Body of pancreas (tissue), 4 donors: ENCODE measurements at regions not wholly inside any gene's neighbourhood (a gene's known extent, or its start where the extent isn't known, plus 50 kb on each side); places are given as distances from the start of the nearest gene placed in this dataset.

Experiments used
- ATAC-seq: fragments of 150-250 bp; one replicate; pipeline ENCODE4 v1.9.1; 2016
- DNase-seq, 4 donors: peaks; one replicate each; pipeline ENCODE4 v3.0.0-alpha.2; 2019
- H3K27ac ChIP-seq, 4 donors: fragments of 200-600 bp; sonication (generic); 1 replicate in 3 of 4; 2 replicates in 1 of 4; pipeline versions ENCODE4 v1.5.1 to v1.6.1; 2016 to 2019; ENCODE audit warnings: mild to moderate bottlenecking in 1 of 4, mixed read lengths in 1 of 4, moderate library complexity in 1 of 4
- H3K27me3 ChIP-seq, 2 donors: fragments of 200-600 bp; sonication (generic); one replicate each; pipeline ENCODE4 v1.6.0; 2016; ENCODE audit warnings: mild to moderate bottlenecking in 1 of 2
- H3K36me3 ChIP-seq, 2 donors: fragments of 200-600 bp; sonication (generic); replicated peaks in 1 of 2; 2 replicates each; pipeline ENCODE4 v1.5.1; 2016; ENCODE audit warnings: low read depth in 2 of 2; ENCODE audit not compliant: insufficient read depth in 1 of 2
- H3K4me1 ChIP-seq: fragments of 200-600 bp; sonication (generic); one replicate; pipeline ENCODE4 v1.6.0; 2016
- H3K4me3 ChIP-seq, 2 donors: fragments of 200-600 bp; sonication (generic); 1 replicate in 1 of 2; 2 replicates in 1 of 2; pipeline ENCODE4 v1.5.1; 2016 to 2019
- H3K9me3 ChIP-seq, 3 donors: fragments of 200-600 bp; sonication (generic); 1 replicate in 2 of 3; 2 replicates in 1 of 3; pipeline ENCODE4 v1.5.1; 2016
- CTCF ChIP-seq, 7 experiments: fragments of 450-650 bp in 4 of 7; fragments of 200-600 bp in 3 of 7; sonication (generic) in 3 of 7; IDR thresholded peaks; one replicate each; pipeline ENCODE4 v1.5.1; 2016 to 2019; ENCODE audit warnings: antibody characterized with exemption in 7 of 7
- POLR2A ChIP-seq, 3 donors: fragments of 450-650 bp; IDR thresholded peaks; one replicate each; pipeline ENCODE4 v1.6.1; 2016; ENCODE audit warnings: antibody characterized with exemption in 3 of 3, mild to moderate bottlenecking in 2 of 3
- WGBS, 2 donors: methylation state at CpG; one replicate each; pipeline ENCODE4 v1.1.5; 2017; 5-methylcytosine and 5-hydroxymethylcytosine counted together
- intact Hi-C: fragments of 100-400 bp; cut with DNase I; formaldehyde crosslinking; loops from one replicate; pipeline ENCODE4 v1.15.1; 2023

GRCh38 chr4:41883988-41884734, 51.1 kb upstream of the TMEM33 start:
- 24 to 27% methylated on average over 5 of the region's 5 CpGs for WGBS, 2 donors
- H3K4me3 ChIP-seq = no peak overlapping the region
- no peaks in the 10 kb centered on the region for H3K36me3 ChIP-seq
- H3K27me3 ChIP-seq = peaks cover 0 to 11% of the 10 kb centered on the region in 2 donors
- H3K9me3 ChIP-seq = no peaks in the 10 kb centered on the region
- no peak for DNase-seq
- TF ChIP-seq POLR2A (IDR thresholded peaks at IDR 0.05) = no peak
- TF ChIP-seq CTCF (IDR thresholded peaks at IDR 0.05) = no peak
- H3K27ac ChIP-seq = no peak overlapping the region
- intact Hi-C loops = loop anchor here (10.0 kb wide), 1 partner anchor 599 kb away; no protein-coding TSS in a partner anchor
- H3K4me1 ChIP-seq = peaks cover 26% of the 10 kb centered on the region
- no peak for ATAC-seq

- ATAC-seq (peak; percentile 70), DNase-seq (peak in 3 of 4 donors; percentile 21 to 54 (median 46))
- WGBS, 2 donors = 15 to 18% methylated on average over 34 of the region's 34 CpGs
- Histone ChIP-seq H3K4me1 (peaks cover 26% of the 10 kb centered on the region), H3K9me3 (no peaks in the 10 kb centered on the region), H3K36me3 (no peaks in the 10 kb centered on the region), H3K4me3 (no peak overlapping the region), H3K27me3 (peaks cover 0 to 16% of the 10 kb centered on the region in 2 donors), H3K27ac (no peak overlapping the region)
- intact Hi-C loops = loop anchor here (10.0 kb wide), 1 partner anchor 598 kb away; no protein-coding TSS in a partner anchor
- TF ChIP-seq POLR2A (IDR thresholded peaks at IDR 0.05) (no peak), CTCF (IDR thresholded peaks at IDR 0.05) (peak; percentile 69 to 99 (median 72))
Measured at GRCh38 chr4:41882625-41883347, 52.4 kb upstream of the TMEM33 start.

- intact Hi-C loops = loop anchor here (10.0 kb wide), 1 partner anchor 597 kb away; no protein-coding TSS in a partner anchor
- H3K4me3 ChIP-seq = peak overlapping the region in 1 of 2 donors; percentile 1
- no peak for ATAC-seq
- H3K9me3 ChIP-seq = no peaks in the 10 kb centered on the region
- peaks cover 26% of the 10 kb centered on the region for H3K4me1 ChIP-seq
- peaks cover 0 to 16% of the 10 kb centered on the region in 2 donors for H3K27me3 ChIP-seq
- no peak for TF ChIP-seq CTCF (IDR thresholded peaks at IDR 0.05)
- TF ChIP-seq POLR2A (IDR thresholded peaks at IDR 0.05) = no peak
- H3K27ac ChIP-seq = no peak overlapping the region
- no peak for DNase-seq
- no peaks in the 10 kb centered on the region for H3K36me3 ChIP-seq
- WGBS, 2 donors = 3 to 6% methylated on average over 23 to 51 of the region's 53 CpGs
Measured at GRCh38 chr4:41881981-41882624, 53.1 kb upstream of the TMEM33 start.

- no peaks in the 10 kb centered on the region for H3K9me3 ChIP-seq
- H3K4me1 ChIP-seq = peaks cover 26% of the 10 kb centered on the region
- peaks cover 0 to 16% of the 10 kb centered on the region in 2 donors for H3K27me3 ChIP-seq
- ATAC-seq = no peak
- H3K36me3 ChIP-seq = no peaks in the 10 kb centered on the region
- intact Hi-C loops = loop anchor here (10.0 kb wide), 1 partner anchor 596 kb away; no protein-coding TSS in a partner anchor
- no peak overlapping the region for H3K27ac ChIP-seq
- WGBS, 2 donors = 2 to 5% methylated on average over 41 to 66 of the region's 79 CpGs
- TF ChIP-seq POLR2A (IDR thresholded peaks at IDR 0.05) = no peak
- no peak for TF ChIP-seq CTCF (IDR thresholded peaks at IDR 0.05)
- DNase-seq = no peak
- H3K4me3 ChIP-seq = no peak overlapping the region
Measured at GRCh38 chr4:41880840-41881831, 54.1 kb upstream of the TMEM33 start.
